ENCODE measurements at regions not wholly inside any gene's neighbourhood (a gene's known extent, or its start where the extent isn't known, plus 50 kb on each side); places are given as distances from the start of the nearest gene placed in this dataset.

DNA sequence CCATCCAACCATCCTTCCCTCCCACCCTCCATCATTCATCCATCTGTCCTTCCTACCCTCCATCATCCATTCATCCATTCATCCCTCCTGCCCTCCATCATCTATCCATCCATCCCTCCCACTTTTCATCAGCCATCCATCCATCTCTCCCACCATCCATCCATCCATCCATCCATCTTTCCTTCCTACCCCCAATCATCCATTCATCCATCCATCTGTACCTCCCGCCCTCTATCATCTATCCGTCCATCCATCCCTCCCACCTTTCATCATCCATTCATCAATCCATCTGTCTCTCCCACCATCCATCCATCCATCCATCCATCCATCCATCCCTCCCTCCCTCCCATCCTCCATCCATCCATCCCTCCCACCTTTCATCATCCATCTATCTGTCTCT is 968.8 kb downstream of the BRD1 start:
- TF ChIP-seq, protein P1, sequence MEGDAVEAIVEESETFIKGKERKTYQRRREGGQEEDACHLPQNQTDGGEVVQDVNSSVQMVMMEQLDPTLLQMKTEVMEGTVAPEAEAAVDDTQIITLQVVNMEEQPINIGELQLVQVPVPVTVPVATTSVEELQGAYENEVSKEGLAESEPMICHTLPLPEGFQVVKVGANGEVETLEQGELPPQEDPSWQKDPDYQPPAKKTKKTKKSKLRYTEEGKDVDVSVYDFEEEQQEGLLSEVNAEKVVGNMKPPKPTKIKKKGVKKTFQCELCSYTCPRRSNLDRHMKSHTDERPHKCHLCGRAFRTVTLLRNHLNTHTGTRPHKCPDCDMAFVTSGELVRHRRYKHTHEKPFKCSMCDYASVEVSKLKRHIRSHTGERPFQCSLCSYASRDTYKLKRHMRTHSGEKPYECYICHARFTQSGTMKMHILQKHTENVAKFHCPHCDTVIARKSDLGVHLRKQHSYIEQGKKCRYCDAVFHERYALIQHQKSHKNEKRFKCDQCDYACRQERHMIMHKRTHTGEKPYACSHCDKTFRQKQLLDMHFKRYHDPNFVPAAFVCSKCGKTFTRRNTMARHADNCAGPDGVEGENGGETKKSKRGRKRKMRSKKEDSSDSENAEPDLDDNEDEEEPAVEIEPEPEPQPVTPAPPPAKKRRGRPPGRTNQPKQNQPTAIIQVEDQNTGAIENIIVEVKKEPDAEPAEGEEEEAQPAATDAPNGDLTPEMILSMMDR (conservative IDR thresholded peaks at IDR 0.05; ENCODE audit: low read length) = no peak
- no peak for TF ChIP-seq EZH2phosphoT487 (IDR thresholded peaks at IDR 0.05; ENCODE audit: borderline replicate concordance)
